Hepatocyte (in vitro differentiated cells): ENCODE measurements at regions not wholly inside any gene's neighbourhood (a gene's known extent, or its start where the extent isn't known, plus 50 kb on each side); places are given as distances from the start of the nearest gene placed in this dataset.

Source experiments
- CTCF ChIP-seq: fragments of 200-600 bp; sonication (generic); IDR thresholded peaks from 2 replicates; pipeline ENCODE4 v1.5.1; 2016; ENCODE audit warnings: antibody characterized with exemption, mild to moderate bottlenecking; ENCODE audit not compliant: poor library complexity
- EZH2phosphoT487 ChIP-seq: fragments of 200-600 bp; sonication (generic); IDR thresholded peaks from one replicate; pipeline ENCODE4 v1.6.1; 2018; ENCODE audit warnings: antibody characterized with exemption, mild to moderate bottlenecking, low read depth, moderate library complexity; ENCODE audit not compliant: unreplicated experiment, severe bottlenecking

- peak; percentile 17 for TF ChIP-seq CTCF
- TF ChIP-seq EZH2phosphoT487, result no peak
Observed at GRCh38 chr14:59004012-59004411, 184.5 kb upstream of the DAAM1 start.
